Occipital lobe (tissue), 1 donor: ENCODE measurements at regions not wholly inside any gene's neighbourhood (a gene's known extent, or its start where the extent isn't known, plus 50 kb on each side); places are given as distances from the start of the nearest gene placed in this dataset.

ENCODE experiments used
- DNase-seq: peaks from one replicate; lab custom pipeline; 2025; lab: John Stamatoyannopoulos, UW

DNA sequence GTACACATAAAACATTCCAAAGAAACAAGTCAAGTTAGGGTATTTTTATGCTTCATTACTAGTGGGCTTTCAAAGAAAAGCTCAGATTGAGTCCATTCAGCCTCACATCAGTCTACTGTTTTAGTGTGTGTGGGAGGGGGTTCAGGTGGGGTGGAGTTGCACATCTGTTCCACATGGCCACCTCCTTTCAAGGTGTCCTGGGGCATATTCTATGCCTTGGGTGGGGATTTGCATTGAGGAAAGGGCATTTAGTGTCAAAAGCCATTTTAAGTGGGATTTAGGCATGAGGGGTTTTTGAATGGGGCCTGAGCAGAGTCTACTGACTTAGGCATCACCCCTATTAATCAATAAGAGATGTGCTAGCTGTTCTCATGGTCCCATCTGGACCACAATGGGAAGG lies 983.1 kb downstream of the TLE4 start:
- DNase-seq, result no peak

DNA sequence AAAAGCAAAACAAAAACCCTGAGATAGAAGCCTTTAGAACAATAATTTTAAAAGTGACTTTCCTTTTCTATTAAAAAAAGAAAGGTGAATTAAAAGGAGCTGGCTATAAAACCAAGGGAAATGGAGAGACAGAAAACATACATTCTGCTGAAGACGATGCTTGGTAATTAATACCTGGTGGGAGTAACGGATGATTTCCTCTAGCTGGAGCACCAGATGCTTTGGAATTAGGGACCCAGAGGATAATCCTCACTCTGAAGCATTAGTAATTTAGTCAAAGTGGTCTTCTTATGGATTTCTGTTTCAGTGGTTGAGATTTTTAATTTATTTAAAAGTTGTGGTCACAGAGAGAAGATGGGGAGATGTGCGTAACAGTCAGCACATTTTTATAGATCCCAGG lies 982.5 kb downstream of the TLE4 start:
- DNase-seq, result no peak

DNA sequence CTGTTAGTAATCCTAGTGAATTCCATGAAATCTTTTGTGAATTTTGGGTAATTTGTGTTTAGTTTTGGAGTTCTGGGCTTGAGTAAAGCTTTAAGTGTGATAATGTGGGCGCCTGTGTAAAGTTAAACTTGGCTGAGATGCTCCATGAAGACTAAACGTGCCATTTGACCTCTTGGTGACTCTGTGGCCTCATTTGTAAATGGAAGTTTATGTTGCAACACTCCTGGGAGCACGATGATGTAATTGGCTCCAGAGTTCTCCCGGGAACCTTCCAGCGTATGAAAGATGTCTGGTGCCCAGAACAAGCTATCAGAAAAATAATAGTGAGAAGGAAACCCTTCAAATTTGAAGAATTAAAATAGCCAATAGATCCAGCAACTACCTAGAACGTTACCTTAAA lies 981.2 kb downstream of the TLE4 start:
- DNase-seq, result no peak

DNA sequence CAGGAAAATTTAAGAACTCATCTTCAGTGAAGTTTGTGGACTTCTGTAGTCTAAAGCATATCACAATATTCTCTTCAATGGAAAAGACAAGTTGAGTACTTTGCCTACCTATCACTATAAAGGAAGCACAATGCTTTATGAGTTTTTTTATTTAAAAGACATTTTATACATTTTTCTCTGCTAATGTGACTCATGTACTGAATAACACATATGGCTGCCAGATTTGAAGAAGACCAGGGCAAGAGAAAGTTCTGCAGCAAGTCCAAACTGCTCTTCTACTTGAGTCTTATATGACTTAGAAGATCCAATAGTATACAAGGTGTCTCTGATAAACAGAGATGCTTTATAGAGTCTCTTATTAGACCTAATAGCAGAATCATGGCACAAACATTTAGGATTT lies 978.4 kb downstream of the TLE4 start:
- DNase-seq, result no peak

DNA sequence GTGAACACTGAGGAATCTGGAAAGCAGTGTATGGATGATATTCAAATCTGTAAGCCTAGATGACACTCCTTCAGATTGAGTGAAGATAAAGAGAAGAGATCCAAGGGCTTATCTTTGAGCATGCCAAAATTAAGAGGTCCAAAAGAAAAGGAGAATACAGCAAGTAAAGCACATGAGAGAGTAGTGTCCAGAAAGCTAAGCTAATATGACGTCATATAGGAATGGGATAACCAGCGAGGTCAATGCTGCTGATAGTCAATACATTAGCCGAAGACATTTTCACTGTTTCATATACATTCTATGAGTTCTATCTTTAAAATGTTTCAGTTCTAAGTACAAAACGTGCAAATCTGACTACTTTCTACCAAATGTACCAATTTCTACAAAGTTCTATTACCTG lies 975.8 kb downstream of the TLE4 start:
- DNase-seq, result no peak

DNA sequence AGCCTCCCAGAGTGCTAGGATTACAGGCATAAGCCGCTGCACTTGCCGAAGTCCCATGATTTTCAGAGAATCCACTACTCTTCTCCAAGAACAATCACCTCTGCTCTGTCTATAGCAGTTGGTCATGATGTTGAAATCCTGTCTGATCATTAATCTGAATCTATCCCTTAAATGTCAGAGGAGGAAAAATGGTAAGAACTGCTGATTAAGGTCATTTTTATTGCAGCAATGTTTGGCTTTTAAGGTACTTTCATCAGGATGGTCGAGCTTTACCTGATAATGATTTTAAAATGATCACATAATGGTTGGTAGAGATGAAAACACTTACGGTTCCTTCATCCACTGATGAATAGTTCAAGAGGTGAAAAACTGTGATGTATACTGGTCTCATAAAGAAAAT lies 968.6 kb downstream of the TLE4 start:
- DNase-seq, result no peak

DNA sequence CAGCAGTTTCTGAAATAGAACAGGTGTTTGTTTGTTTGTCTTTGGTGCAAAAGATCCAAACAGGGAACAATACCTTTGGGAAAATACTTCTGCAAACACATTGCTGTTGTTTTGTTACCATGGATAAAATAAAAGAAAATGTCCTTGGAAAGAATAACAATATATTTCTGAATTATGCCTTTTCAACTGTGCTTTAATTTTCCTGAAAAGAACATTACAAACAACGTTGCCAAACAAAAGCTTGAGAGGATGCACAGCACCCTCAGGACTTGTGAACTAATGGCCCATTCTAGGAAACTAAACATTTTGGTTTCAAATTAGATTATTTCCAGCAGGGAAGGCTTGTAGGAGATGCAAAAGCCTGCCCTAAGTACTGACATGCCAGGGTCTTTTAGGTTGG lies 967.2 kb downstream of the TLE4 start:
- DNase-seq, result no peak

DNA sequence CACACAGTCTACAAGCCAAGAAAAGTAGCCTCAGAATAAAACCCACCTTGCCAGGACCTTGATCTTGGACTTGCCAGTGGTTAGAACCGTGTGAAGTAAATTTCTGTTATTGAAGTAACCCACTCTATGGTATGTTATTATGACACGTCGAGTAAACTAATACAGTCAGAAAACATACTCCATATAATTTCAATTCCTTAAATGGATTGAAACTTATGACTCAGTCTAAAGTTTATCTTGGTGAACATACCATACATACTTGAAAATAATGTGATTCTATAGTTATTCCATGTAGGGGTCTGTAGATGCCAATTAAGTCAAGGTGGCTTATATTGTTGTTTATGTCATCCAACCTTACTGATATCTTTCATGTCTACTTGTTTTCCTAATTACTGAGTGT lies 950.7 kb downstream of the TLE4 start:
- no peak for DNase-seq

GRCh38 chr9:80521151-80521550 lies 949.4 kb downstream of the TLE4 start:
- DNase-seq, result no peak

DNA sequence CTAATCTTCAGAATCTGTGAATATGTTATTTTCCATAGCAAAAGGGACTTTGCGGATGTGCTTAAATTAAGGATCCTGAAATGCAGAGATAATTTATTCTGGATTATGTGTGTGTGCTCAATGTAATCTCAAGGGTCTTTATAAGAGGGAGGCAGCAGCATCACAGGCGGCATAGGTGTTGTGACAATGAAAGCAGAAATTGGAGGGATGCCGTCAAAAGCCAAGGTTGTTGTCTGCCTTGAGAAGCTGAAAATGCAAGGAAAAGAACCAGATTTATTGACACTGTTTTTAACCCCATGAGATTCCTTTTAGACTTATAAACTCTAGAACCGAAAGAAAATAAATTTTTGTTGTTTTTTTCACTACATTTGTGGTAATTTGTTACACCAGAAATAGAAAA lies 948.5 kb downstream of the TLE4 start:
- no peak for DNase-seq

DNA sequence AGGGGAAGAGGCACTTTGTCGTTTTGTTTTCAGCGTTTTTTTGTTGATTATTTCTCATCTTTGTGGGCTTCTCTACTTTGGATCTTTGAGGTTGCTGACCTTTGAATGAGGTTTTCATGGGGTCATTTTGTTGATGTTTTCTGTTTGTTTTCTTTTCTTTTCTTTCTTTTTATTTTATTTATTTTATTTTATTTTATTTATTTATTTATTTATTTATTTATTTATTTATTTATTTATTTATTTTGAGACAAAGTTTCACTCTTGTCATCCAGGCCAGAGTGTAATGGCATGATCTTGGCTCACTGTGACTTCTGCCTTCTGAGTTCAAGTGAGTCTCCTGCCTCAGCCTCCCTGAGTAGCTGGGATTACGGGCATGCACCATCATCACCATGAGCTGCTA lies 946.7 kb downstream of the TLE4 start:
- DNase-seq, result no peak

DNA sequence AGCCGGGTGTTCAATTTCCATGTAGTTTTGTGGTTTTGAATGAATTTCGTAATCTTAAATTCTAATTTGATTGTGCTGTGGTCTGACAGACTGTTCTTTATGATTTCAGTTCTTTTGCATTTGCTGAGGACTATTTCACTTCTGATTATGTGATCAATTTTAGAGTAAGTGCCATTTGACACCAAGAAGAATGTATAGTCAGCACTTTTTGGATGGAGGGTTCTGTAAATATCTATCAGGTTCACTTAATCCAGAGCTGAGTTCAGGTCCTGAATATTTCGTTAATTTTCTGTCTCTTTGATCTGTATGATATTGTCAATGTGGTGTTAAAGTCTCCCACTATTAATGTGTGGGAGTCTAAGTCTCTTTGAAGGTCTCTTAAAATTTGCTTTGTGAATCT lies 944.9 kb downstream of the TLE4 start:
- DNase-seq, result no peak

- DNase-seq, result no peak
Measured at GRCh38 chr9:80509358-80509757, 937.6 kb downstream of the TLE4 start.

GRCh38 chr9:80507611-80508010 lies 935.8 kb downstream of the TLE4 start:
- no peak for DNase-seq

DNA sequence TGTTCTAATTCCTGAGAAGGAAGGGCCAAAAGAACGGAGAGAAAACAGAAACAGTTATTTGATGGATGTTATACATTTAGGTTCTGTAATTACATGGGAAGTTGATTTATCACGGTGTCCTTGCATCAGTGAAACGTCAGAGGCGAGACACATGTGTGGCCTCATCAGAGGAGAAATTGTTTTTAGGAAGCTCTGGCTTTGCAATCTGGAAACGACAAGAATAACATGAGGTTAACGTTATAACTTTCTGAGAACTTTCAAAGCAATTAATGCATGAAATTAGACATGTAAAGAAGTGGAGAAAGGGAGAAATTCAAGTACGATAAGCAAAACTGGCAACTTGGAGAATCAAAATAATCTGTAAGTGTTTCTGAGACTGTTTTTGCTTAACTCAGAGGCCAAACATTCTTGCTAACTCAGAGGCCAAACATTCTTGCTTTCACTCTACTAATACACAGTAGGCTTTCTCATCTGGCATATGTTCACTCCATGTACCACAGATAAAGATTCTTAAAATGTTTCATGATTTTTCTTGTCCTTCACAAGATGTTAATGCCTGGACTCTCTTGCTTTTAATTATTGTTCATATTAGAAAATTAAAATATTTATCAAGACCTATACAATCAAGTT lies 933.0 kb downstream of the TLE4 start:
- DNase-seq, result no peak

- DNase-seq, result no peak
Measured at GRCh38 chr9:80503671-80504281, 932.0 kb downstream of the TLE4 start.

GRCh38 chr9:80502306-80502705 lies 930.5 kb downstream of the TLE4 start:
- no peak for DNase-seq

DNA sequence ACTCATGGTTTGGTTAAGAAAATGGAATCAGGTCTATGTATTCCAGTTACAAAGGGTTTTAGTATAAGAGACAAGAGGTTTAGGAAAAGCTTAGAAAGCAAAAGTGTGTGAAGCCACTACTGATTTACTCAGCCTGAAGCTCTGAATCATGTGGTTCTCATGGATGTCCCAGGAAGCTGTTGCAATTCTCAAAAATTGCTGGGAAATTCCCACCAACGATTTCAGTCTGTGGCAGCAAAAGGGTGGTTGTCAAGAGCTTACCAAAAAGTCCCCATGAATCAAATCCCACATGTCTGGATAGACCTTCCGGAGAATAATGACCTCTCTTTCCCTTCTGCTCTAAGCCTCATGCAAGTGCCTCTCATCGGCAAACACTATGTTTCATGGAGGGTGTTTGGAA lies 929.9 kb downstream of the TLE4 start:
- DNase-seq, result no peak

- DNase-seq, result no peak
Measured at GRCh38 chr9:80500300-80500699, 928.5 kb downstream of the TLE4 start.

GRCh38 chr9:80498001-80498555 lies 926.3 kb downstream of the TLE4 start:
- no peak for DNase-seq

- no peak for DNase-seq
Measured at GRCh38 chr9:80496901-80497556, 925.3 kb downstream of the TLE4 start.

DNA sequence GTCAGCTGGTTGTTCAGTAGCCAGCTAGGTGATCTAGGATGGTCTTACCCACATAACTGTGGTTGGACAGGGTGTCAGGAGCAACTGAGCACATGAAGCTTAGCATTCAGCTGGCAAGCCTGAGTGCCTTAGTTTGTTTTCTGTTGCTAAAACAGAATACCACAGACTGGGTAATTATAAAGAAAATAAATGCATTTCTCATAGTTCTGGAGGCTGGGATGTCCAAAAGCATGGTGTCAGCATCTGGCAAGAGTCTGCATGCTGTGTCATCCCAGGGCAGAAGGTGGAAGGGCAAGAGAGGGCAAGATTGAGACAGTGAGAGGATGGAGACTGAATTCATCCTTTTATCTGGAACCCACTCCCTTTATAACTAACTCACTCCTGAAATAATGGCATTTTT lies 921.5 kb downstream of the TLE4 start:
- no peak for DNase-seq

DNA sequence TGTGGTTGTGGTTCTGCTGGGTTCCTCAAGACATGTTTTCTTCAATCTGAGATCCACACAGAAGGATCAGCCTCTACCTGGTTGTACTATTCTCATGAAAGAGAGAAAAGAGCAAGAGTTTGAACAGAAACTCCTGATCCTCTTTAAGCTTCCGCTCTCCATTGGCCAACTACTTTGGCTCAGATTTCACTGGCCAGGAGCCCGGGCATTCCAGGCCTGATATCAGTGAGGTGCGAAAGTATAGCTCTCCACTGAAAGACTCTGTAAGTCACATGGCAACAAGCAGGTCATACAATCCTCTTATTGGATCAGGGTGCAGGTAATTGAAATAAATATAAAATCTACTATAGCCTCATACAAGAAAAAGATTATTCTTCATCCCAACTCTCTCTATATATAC lies 920.5 kb downstream of the TLE4 start:
- no peak for DNase-seq
